GM23338 (cell line): ENCODE measurements at regions not wholly inside any gene's neighbourhood (a gene's known extent, or its start where the extent isn't known, plus 50 kb on each side); places are given as distances from the start of the nearest gene placed in this dataset.

Source experiments
- ATAC-seq: fragments of 200-7000 bp; cut with Tn5 transposase; 3 replicates; pipeline ENCODE4 v1.9.1; 2020
- DNase-seq: peaks from one replicate; pipeline ENCODE4 v3.0.0-alpha.2; 2015; ENCODE audit warnings: low spot score
- H2AFZ ChIP-seq: fragments of 200-600 bp; sonication (generic); 2 replicates; pipeline ENCODE4 v1.8.0; 2016; ENCODE audit warnings: antibody characterized with exemption, mild to moderate bottlenecking, moderate library complexity
- H3F3A ChIP-seq: fragments of 200-600 bp; sonication (generic); replicated peaks from 2 replicates; pipeline ENCODE4 v1.8.0; 2017; ENCODE audit warnings: antibody characterized with exemption, mixed run types, low read depth
- H3K27ac ChIP-seq: fragments of 200-600 bp; sonication (generic); 2 replicates; pipeline ENCODE4 v1.6.1; 2016; ENCODE audit warnings: low read depth
- H3K27me3 ChIP-seq: fragments of 200-600 bp; sonication (generic); 2 replicates; pipeline ENCODE4 v1.8.0; 2016; ENCODE audit warnings: mild to moderate bottlenecking, mixed run types, moderate library complexity; ENCODE audit not compliant: insufficient read depth
- H3K36me3 ChIP-seq: fragments of 200-600 bp; sonication (generic); 2 replicates; pipeline ENCODE4 v1.8.0; 2016; ENCODE audit warnings: mild to moderate bottlenecking; ENCODE audit not compliant: insufficient read depth
- H3K4me1 ChIP-seq: fragments of 200-600 bp; sonication (generic); 2 replicates; pipeline ENCODE4 v1.8.0; 2016; ENCODE audit warnings: mild to moderate bottlenecking, moderate library complexity; ENCODE audit not compliant: insufficient read depth
- H3K4me2 ChIP-seq: fragments of 200-600 bp; sonication (generic); 2 replicates; pipeline ENCODE4 v1.7.1; 2017; ENCODE audit warnings: mixed run types
- H3K4me3 ChIP-seq: fragments of 200-600 bp; sonication (generic); 2 replicates; pipeline ENCODE4 v1.6.1; 2016; ENCODE audit warnings: mixed run types
- H3K79me2 ChIP-seq: fragments of 200-600 bp; sonication (generic); replicated peaks from 2 replicates; pipeline ENCODE4 v1.8.0; 2017; ENCODE audit warnings: mild to moderate bottlenecking; ENCODE audit not compliant: insufficient read depth
- H3K9me2 ChIP-seq: fragments of 200-600 bp; sonication (generic); 2 replicates; pipeline ENCODE4 v1.8.0; 2017; ENCODE audit not compliant: insufficient read depth
- H4K20me1 ChIP-seq: fragments of 200-600 bp; sonication (generic); replicated peaks from 2 replicates; pipeline ENCODE4 v1.8.0; 2017; ENCODE audit warnings: mild to moderate bottlenecking; ENCODE audit not compliant: insufficient read depth
- H3K27ac Mint-ChIP-seq: 2 replicates; pipeline ENCODE4 v1.8.0; 2020; ENCODE audit warnings: inconsistent platforms, mild to moderate bottlenecking, moderate library complexity, mixed read lengths
- H3K27me3 Mint-ChIP-seq: 3 replicates; pipeline ENCODE4 v1.8.0; 2022; ENCODE audit warnings: low read depth, mild to moderate bottlenecking, moderate library complexity, mixed read lengths, inconsistent platforms; ENCODE audit not compliant: insufficient read depth, poor library complexity
- H3K36me3 Mint-ChIP-seq: 3 replicates; pipeline ENCODE4 v1.8.0; 2021; ENCODE audit warnings: low read depth, mild to moderate bottlenecking, inconsistent platforms, moderate library complexity, mixed read lengths
- H3K4me1 Mint-ChIP-seq: 3 replicates; pipeline ENCODE4 v1.8.0; 2020; ENCODE audit warnings: mild to moderate bottlenecking, inconsistent platforms, mixed read lengths
- H3K4me3 Mint-ChIP-seq: 3 replicates; pipeline ENCODE4 v1.8.0; 2021; ENCODE audit warnings: moderate library complexity, mild to moderate bottlenecking, inconsistent platforms, mixed read lengths
- H3K9me3 Mint-ChIP-seq: 3 replicates; pipeline ENCODE4 v1.8.0; 2020; ENCODE audit warnings: moderate library complexity, mild to moderate bottlenecking, inconsistent platforms, mixed read lengths
- CREB1 ChIP-seq: fragments of 250-450 bp; sonication (Bioruptor Pico); IDR thresholded peaks from 2 replicates; pipeline ENCODE4 v1.5.0; 2020; ENCODE audit warnings: low read depth, mild to moderate bottlenecking, moderate library complexity
- CTCF ChIP-seq, 2 experiments: fragments of 200-600 bp in 1 of 2; sonication (generic) in 1 of 2; conservative IDR thresholded peaks; 2 replicates each; pipeline versions ENCODE4 v1.5.1 to v1.6.1; 2016 to 2017; ENCODE audit warnings: antibody characterized with exemption in 2 of 2, low read depth in 2 of 2, mild to moderate bottlenecking in 2 of 2, moderate library complexity in 1 of 2
- ETS1 ChIP-seq: IDR thresholded peaks from 2 replicates; pipeline ENCODE4 v1.6.1; 2016; ENCODE audit warnings: antibody characterized with exemption
- EZH2 ChIP-seq: fragments of 200-600 bp; sonication (generic); IDR thresholded peaks from one replicate; pipeline ENCODE4 v1.8.0; 2017; ENCODE audit warnings: antibody characterized with exemption, mild to moderate bottlenecking, low read depth; ENCODE audit not compliant: unreplicated experiment
- EZH2phosphoT487 ChIP-seq: fragments of 200-600 bp; sonication (generic); IDR thresholded peaks from one replicate; pipeline ENCODE4 v1.8.1; 2018; ENCODE audit warnings: antibody characterized with exemption; ENCODE audit not compliant: unreplicated experiment
- JUNB ChIP-seq: IDR thresholded peaks from one replicate; pipeline ENCODE4 v1.6.1; 2016; ENCODE audit warnings: antibody characterized with exemption; ENCODE audit not compliant: unreplicated experiment
- NANOG ChIP-seq: IDR thresholded peaks from 2 replicates; pipeline ENCODE4 v1.6.1; 2016; ENCODE audit warnings: antibody characterized with exemption, borderline replicate concordance
- POLR2AphosphoS5 ChIP-seq: IDR thresholded peaks from 2 replicates; pipeline ENCODE4 v1.6.1; 2016; ENCODE audit warnings: antibody characterized with exemption, low read depth
- STAT1 ChIP-seq: IDR thresholded peaks from one replicate; pipeline ENCODE4 v1.6.1; 2016; ENCODE audit warnings: antibody characterized with exemption; ENCODE audit not compliant: unreplicated experiment
- ZNF114 ChIP-seq: fragments of 250-450 bp; sonication (Bioruptor Pico); IDR thresholded peaks from 2 replicates; pipeline ENCODE4 v1.5.0; 2020; ENCODE audit warnings: mild to moderate bottlenecking, moderate library complexity
- ZNF331 ChIP-seq: fragments of 250-450 bp; sonication (Bioruptor Pico); IDR thresholded peaks from 2 replicates; pipeline ENCODE4 v1.5.0; 2020; ENCODE audit warnings: low read depth, mild to moderate bottlenecking, moderate library complexity
- TF ChIP-seq, protein P1 (sequence below): IDR thresholded peaks from one replicate; pipeline ENCODE4 v1.6.1; 2018; ENCODE audit warnings: antibody characterized with exemption; ENCODE audit not compliant: unreplicated experiment
- TF ChIP-seq, protein P2 (sequence below): fragments of 250-450 bp; sonication (Bioruptor Pico); IDR thresholded peaks from 2 replicates; pipeline ENCODE4 v1.5.0; 2020; ENCODE audit warnings: mild to moderate bottlenecking, moderate library complexity

- Mint-ChIP-seq H3K27ac (no peak overlapping the region), H3K36me3 (peaks cover 15% of the 10 kb centered on the region; the same call in 2 of the 3 replicates), H3K9me3 (peaks cover 49% of the 10 kb centered on the region), H3K4me3 (no peak overlapping the region), H3K27me3 (peaks cover 3% of the 10 kb centered on the region), H3K4me1 (no peaks in the 10 kb centered on the region)
- Histone ChIP-seq H3K9me2 (no peaks in the 10 kb centered on the region), H2AFZ (no peak overlapping the region), H3K4me3 (no peak overlapping the region), H4K20me1 (no peaks in the 10 kb centered on the region), H3K4me1 (no peaks in the 10 kb centered on the region), H3K27ac (no peak overlapping the region), H3F3A (no peaks in the 10 kb centered on the region), H3K4me2 (no peak overlapping the region), H3K79me2 (no peaks in the 10 kb centered on the region), H3K36me3 (no peaks in the 10 kb centered on the region), H3K27me3 (no peaks in the 10 kb centered on the region)
- ATAC-seq: no peak
- no peak for TF ChIP-seq ZNF114 (CRISPR knock-in tag)
- no peak for TF ChIP-seq STAT1
- no peak for TF ChIP-seq EZH2
- TF ChIP-seq, protein P1, sequence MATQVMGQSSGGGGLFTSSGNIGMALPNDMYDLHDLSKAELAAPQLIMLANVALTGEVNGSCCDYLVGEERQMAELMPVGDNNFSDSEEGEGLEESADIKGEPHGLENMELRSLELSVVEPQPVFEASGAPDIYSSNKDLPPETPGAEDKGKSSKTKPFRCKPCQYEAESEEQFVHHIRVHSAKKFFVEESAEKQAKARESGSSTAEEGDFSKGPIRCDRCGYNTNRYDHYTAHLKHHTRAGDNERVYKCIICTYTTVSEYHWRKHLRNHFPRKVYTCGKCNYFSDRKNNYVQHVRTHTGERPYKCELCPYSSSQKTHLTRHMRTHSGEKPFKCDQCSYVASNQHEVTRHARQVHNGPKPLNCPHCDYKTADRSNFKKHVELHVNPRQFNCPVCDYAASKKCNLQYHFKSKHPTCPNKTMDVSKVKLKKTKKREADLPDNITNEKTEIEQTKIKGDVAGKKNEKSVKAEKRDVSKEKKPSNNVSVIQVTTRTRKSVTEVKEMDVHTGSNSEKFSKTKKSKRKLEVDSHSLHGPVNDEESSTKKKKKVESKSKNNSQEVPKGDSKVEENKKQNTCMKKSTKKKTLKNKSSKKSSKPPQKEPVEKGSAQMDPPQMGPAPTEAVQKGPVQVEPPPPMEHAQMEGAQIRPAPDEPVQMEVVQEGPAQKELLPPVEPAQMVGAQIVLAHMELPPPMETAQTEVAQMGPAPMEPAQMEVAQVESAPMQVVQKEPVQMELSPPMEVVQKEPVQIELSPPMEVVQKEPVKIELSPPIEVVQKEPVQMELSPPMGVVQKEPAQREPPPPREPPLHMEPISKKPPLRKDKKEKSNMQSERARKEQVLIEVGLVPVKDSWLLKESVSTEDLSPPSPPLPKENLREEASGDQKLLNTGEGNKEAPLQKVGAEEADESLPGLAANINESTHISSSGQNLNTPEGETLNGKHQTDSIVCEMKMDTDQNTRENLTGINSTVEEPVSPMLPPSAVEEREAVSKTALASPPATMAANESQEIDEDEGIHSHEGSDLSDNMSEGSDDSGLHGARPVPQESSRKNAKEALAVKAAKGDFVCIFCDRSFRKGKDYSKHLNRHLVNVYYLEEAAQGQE: no peak
- TF ChIP-seq CREB1 (CRISPR knock-in tag): no peak
- TF ChIP-seq POLR2AphosphoS5: no peak
- no peak for TF ChIP-seq ETS1
- TF ChIP-seq EZH2phosphoT487: no peak
- TF ChIP-seq NANOG: no peak
- TF ChIP-seq, protein P2, sequence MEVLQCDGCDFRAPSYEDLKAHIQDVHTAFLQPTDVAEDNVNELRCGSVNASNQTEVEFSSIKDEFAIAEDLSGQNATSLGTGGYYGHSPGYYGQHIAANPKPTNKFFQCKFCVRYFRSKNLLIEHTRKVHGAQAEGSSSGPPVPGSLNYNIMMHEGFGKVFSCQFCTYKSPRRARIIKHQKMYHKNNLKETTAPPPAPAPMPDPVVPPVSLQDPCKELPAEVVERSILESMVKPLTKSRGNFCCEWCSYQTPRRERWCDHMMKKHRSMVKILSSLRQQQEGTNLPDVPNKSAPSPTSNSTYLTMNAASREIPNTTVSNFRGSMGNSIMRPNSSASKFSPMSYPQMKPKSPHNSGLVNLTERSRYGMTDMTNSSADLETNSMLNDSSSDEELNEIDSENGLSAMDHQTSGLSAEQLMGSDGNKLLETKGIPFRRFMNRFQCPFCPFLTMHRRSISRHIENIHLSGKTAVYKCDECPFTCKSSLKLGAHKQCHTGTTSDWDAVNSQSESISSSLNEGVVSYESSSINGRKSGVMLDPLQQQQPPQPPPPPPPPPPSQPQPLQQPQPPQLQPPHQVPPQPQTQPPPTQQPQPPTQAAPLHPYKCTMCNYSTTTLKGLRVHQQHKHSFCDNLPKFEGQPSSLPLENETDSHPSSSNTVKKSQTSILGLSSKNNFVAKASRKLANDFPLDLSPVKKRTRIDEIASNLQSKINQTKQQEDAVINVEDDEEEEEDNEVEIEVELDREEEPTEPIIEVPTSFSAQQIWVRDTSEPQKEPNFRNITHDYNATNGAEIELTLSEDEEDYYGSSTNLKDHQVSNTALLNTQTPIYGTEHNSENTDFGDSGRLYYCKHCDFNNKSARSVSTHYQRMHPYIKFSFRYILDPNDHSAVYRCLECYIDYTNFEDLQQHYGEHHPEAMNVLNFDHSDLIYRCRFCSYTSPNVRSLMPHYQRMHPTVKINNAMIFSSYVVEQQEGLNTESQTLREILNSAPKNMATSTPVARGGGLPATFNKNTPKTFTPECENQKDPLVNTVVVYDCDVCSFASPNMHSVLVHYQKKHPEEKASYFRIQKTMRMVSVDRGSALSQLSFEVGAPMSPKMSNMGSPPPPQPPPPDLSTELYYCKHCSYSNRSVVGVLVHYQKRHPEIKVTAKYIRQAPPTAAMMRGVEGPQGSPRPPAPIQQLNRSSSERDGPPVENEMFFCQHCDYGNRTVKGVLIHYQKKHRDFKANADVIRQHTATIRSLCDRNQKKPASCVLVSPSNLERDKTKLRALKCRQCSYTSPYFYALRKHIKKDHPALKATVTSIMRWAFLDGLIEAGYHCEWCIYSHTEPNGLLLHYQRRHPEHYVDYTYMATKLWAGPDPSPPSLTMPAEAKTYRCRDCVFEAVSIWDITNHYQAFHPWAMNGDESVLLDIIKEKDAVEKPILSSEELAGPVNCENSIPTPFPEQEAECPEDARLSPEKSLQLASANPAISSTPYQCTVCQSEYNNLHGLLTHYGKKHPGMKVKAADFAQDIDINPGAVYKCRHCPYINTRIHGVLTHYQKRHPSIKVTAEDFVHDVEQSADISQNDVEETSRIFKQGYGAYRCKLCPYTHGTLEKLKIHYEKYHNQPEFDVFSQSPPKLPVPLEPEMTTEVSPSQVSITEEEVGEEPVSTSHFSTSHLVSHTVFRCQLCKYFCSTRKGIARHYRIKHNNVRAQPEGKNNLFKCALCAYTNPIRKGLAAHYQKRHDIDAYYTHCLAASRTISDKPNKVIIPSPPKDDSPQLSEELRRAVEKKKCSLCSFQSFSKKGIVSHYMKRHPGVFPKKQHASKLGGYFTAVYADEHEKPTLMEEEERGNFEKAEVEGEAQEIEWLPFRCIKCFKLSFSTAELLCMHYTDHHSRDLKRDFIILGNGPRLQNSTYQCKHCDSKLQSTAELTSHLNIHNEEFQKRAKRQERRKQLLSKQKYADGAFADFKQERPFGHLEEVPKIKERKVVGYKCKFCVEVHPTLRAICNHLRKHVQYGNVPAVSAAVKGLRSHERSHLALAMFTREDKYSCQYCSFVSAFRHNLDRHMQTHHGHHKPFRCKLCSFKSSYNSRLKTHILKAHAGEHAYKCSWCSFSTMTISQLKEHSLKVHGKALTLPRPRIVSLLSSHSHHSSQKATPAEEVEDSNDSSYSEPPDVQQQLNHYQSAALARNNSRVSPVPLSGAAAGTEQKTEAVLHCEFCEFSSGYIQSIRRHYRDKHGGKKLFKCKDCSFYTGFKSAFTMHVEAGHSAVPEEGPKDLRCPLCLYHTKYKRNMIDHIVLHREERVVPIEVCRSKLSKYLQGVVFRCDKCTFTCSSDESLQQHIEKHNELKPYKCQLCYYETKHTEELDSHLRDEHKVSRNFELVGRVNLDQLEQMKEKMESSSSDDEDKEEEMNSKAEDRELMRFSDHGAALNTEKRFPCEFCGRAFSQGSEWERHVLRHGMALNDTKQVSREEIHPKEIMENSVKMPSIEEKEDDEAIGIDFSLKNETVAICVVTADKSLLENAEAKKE (CRISPR knock-in tag): no peak
- TF ChIP-seq CTCF (conservative IDR thresholded peaks at IDR 0.05; ENCODE audit: low read depth in 2 of 2): no peak
- TF ChIP-seq ZNF331 (CRISPR knock-in tag): no peak
- no peak for TF ChIP-seq JUNB
- DNase-seq: no peak
Measured at GRCh38 chr4:138500869-138501268, 258.7 kb upstream of the SLC7A11 start.
